ENCODE measurements at regions not wholly inside any gene's neighbourhood (a gene's known extent, or its start where the extent isn't known, plus 50 kb on each side); places are given as distances from the start of the nearest gene placed in this dataset.

GRCh38 chr4:173782660-173783059 lies 252.6 kb upstream of the HAND2 start:
- no peak for TF ChIP-seq SRF (IDR thresholded peaks at IDR 0.05; ENCODE audit: low read depth, low read length)
- TF ChIP-seq ZNF274 (IDR thresholded peaks at IDR 0.05; ENCODE audit: borderline replicate concordance, extremely low read depth, low read length), result no peak
- no peak for TF ChIP-seq PHF8 (conservative IDR thresholded peaks at IDR 0.05; ENCODE audit: low read depth, low read length)
- no peak for TF ChIP-seq GABPA (IDR thresholded peaks at IDR 0.05; ENCODE audit: borderline replicate concordance, insufficient read depth, low read length)
- no peak for TF ChIP-seq KDM4A (IDR thresholded peaks at IDR 0.05; ENCODE audit: low read depth, low read length, severe bottlenecking)
- TF ChIP-seq EGR1 (IDR thresholded peaks at IDR 0.05; ENCODE audit: borderline replicate concordance, low read depth, low read length), result no peak
- TF ChIP-seq ATF3 (IDR thresholded peaks at IDR 0.05; ENCODE audit: insufficient read depth, low read depth, low read length), result no peak
- TF ChIP-seq KDM1A (IDR thresholded peaks at IDR 0.05; ENCODE audit: borderline replicate concordance, low read length), result no peak
- no peak for TF ChIP-seq NRF1 (IDR thresholded peaks at IDR 0.05; ENCODE audit: low read depth, low read length)
- TF ChIP-seq HDAC2 (IDR thresholded peaks at IDR 0.05; ENCODE audit: borderline replicate concordance in 1 of 2, low read depth in 2 of 2, low read length in 2 of 2), result no peak
- TF ChIP-seq SIRT6 (IDR thresholded peaks at IDR 0.05; ENCODE audit: low read length), result no peak
- H3K4me2 ChIP-seq (ENCODE audit: insufficient read depth in 1 of 2, low read depth in 2 of 2, low read length in 2 of 2), result no peak overlapping the region
- 58% methylated on average over 2 of the region's 2 CpGs; no CpG with 5 or more reads in 1 of the 2 experiments for WGBS, 2 experiments (ENCODE audit: extremely low coverage in 1 of 2, insufficient coverage in 1 of 2, insufficient read length in 1 of 2, insufficient replicate concordance in 2 of 2, low coverage in 1 of 2, low lambda C conversion rate in 2 of 2, missing lambda C conversion rate in 1 of 2)

More at GRCh38 chr4:173782660-173783059, 252.6 kb upstream of the HAND2 start:
- Histone ChIP-seq H3K36me3 (ENCODE audit: control insufficient read depth in 2 of 4, insufficient read depth in 4 of 4, low read length in 3 of 4) (no peaks in the 10 kb centered on the region), H3K23me2 (ENCODE audit: low read depth, low read length) (no peaks in the 10 kb centered on the region), H2BK120ac (replicated peaks; ENCODE audit: low read depth, low read length) (no peak overlapping the region), H4K5ac (ENCODE audit: insufficient read length, low read depth, low read length) (no peak overlapping the region), H3K79me2 (ENCODE audit: control insufficient read depth in 1 of 2, insufficient read depth in 2 of 2, low read length in 2 of 2) (no peaks in the 10 kb centered on the region), H3K4me3 (ENCODE audit: extremely low read depth in 1 of 4, insufficient read depth in 2 of 4, low read depth in 3 of 4, low read length in 4 of 4) (no peak overlapping the region), H2BK5ac (ENCODE audit: low read depth, low read length) (no peak overlapping the region), H3K4ac (replicated peaks; ENCODE audit: insufficient read length, low read depth, low read length) (no peak overlapping the region), H3K79me1 (ENCODE audit: low read depth, low read length) (no peaks in the 10 kb centered on the region), H3K27me3 (replicated peaks in 1 of 4; ENCODE audit: control insufficient read depth in 3 of 4, extremely low read depth in 1 of 4, insufficient read depth in 3 of 4, low read length in 3 of 4) (no peaks in the 10 kb centered on the region), H3K9me3 (ENCODE audit: insufficient read depth in 2 of 2, low read depth in 1 of 2, low read length in 1 of 2) (peaks cover 9 to 17% of the 10 kb centered on the region in 2 experiments), H4K20me1 (replicated peaks in 1 of 2; ENCODE audit: control insufficient read depth in 1 of 2, insufficient read depth in 2 of 2, low read length in 2 of 2) (no peaks in the 10 kb centered on the region), H2AK5ac (ENCODE audit: low read depth, low read length) (no peak overlapping the region), H2BK12ac (ENCODE audit: low read depth, low read length) (no peak overlapping the region), H4K8ac (ENCODE audit: extremely low read depth, insufficient read depth, low read length) (no peak overlapping the region), H3K27ac (ENCODE audit: low read depth, low read length) (no peak overlapping the region), H3K56ac (replicated peaks; ENCODE audit: insufficient read length, low read depth, low read length) (no peak overlapping the region), H4K91ac (replicated peaks; ENCODE audit: insufficient read length, low read length) (no peak overlapping the region), H3K18ac (ENCODE audit: extremely low read depth, low read length) (no peak overlapping the region), H2BK20ac (ENCODE audit: low read length) (no peak overlapping the region), H3K4me1 (replicated peaks in 1 of 4; ENCODE audit: control insufficient read depth in 3 of 4, insufficient read depth in 4 of 4, low read length in 3 of 4) (no peaks in the 10 kb centered on the region), H3K14ac (ENCODE audit: insufficient read length) (no peak overlapping the region), H3K23ac (ENCODE audit: insufficient read length) (no peak overlapping the region), H3K9ac (replicated peaks in 1 of 4; ENCODE audit: extremely low read depth in 1 of 4, low read depth in 3 of 4, low read length in 3 of 4) (no peak overlapping the region), H2BK15ac (ENCODE audit: low read length) (no peak overlapping the region), H2AFZ (ENCODE audit: low read length) (no peak overlapping the region)
- DNase-seq (ENCODE audit: low read depth in 1 of 2, low spot score in 2 of 2), result no peak
- no peak for FAIRE-seq
- ChIA-PET CTCF (ENCODE audit: partially characterized antibody) (no interaction called here), POLR2A (ENCODE audit: partially characterized antibody) (no interaction called here)
